ENCODE measurements at regions not wholly inside any gene's neighbourhood (a gene's known extent, or its start where the extent isn't known, plus 50 kb on each side); places are given as distances from the start of the nearest gene placed in this dataset.

- no peak overlapping the region for H3K27ac ChIP-seq (ENCODE audit: low read depth in 2 of 2, low read length in 1 of 2)
- no peak overlapping the region for H2AFZ ChIP-seq (ENCODE audit: low read depth)
- no peak for TF ChIP-seq SMC3 (IDR thresholded peaks at IDR 0.05; ENCODE audit: low read depth, low read length)
- no peak for TF ChIP-seq SIN3A (IDR thresholded peaks at IDR 0.05; ENCODE audit: borderline replicate concordance, low read depth, low read length)
- no peak for TF ChIP-seq PBX3 (IDR thresholded peaks at IDR 0.05)
- no peak for TF ChIP-seq ZBTB33 (IDR thresholded peaks at IDR 0.05; ENCODE audit: borderline replicate concordance, low read depth)
- TF ChIP-seq CTCF (IDR thresholded peaks at IDR 0.05) = no peak
- TF ChIP-seq RXRA (IDR thresholded peaks at IDR 0.05; ENCODE audit: borderline replicate concordance, low read depth) = no peak
- no peak for TF ChIP-seq FOXM1 (IDR thresholded peaks at IDR 0.05; ENCODE audit: low read depth)
- TF ChIP-seq RCOR1 (IDR thresholded peaks at IDR 0.05; ENCODE audit: low read length) = no peak
- TF ChIP-seq REST (IDR thresholded peaks at IDR 0.05; ENCODE audit: low read depth, low read length) = no peak
- TF ChIP-seq, protein P1, sequence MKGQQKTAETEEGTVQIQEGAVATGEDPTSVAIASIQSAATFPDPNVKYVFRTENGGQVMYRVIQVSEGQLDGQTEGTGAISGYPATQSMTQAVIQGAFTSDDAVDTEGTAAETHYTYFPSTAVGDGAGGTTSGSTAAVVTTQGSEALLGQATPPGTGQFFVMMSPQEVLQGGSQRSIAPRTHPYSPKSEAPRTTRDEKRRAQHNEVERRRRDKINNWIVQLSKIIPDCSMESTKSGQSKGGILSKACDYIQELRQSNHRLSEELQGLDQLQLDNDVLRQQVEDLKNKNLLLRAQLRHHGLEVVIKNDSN (IDR thresholded peaks at IDR 0.05; ENCODE audit: borderline replicate concordance, low read depth) = no peak
- TF ChIP-seq NRF1 (IDR thresholded peaks at IDR 0.05; ENCODE audit: low read depth, low read length) = no peak
- TF ChIP-seq POLR2AphosphoS5 (IDR thresholded peaks at IDR 0.05; ENCODE audit: low read depth, low read length) = no peak
- no peak for TF ChIP-seq MXI1 (IDR thresholded peaks at IDR 0.05; ENCODE audit: low read depth, low read length)
- no peak for TF ChIP-seq FOSL2 (IDR thresholded peaks at IDR 0.05; ENCODE audit: borderline replicate concordance, low read depth)
- no peak for TF ChIP-seq TEAD4 (IDR thresholded peaks at IDR 0.05; ENCODE audit: borderline replicate concordance, insufficient read depth)
- WGBS (ENCODE audit: low lambda C conversion rate) = 90% methylated on average over 17 of the region's 19 CpGs
- no peaks in the 10 kb centered on the region for H3K9me3 ChIP-seq
- no peaks in the 10 kb centered on the region for H3K27me3 ChIP-seq (ENCODE audit: insufficient read depth)
- no peaks in the 10 kb centered on the region for H3K36me3 ChIP-seq (replicated peaks in 1 of 2; ENCODE audit: control insufficient read depth in 1 of 2, insufficient read depth in 2 of 2, low read length in 1 of 2)
- no peaks in the 10 kb centered on the region for H3F3A ChIP-seq (replicated peaks; ENCODE audit: insufficient read depth)
- no peak overlapping the region for H3K4me2 ChIP-seq
- ChIA-PET CTCF (no interaction called here), POLR2A (no interaction called here)
- no peaks in the 10 kb centered on the region for H3K9me2 ChIP-seq
- peaks cover 8% of the 10 kb centered on the region; the same call in 1 of the 2 replicates for H4K20me1 ChIP-seq (ENCODE audit: insufficient read depth)
- no peak overlapping the region for H3K4me3 ChIP-seq (ENCODE audit: low read depth in 2 of 2, low read length in 1 of 2)
- H3K4me1 ChIP-seq (ENCODE audit: control insufficient read depth in 1 of 2, insufficient read depth in 2 of 2, low read depth in 1 of 2, low read length in 1 of 2) = no peaks in the 10 kb centered on the region; a peak in 1 of 4 replicates
- H3K9ac ChIP-seq = no peak overlapping the region
- no peak for DNase-seq
- no peaks in the 10 kb centered on the region for H3K79me2 ChIP-seq (ENCODE audit: insufficient read depth)
Measured at GRCh38 chr16:85481738-85482137, 131.4 kb upstream of the GSE1 start.
